GM23338 (cell line): ENCODE measurements at regions not wholly inside any gene's neighbourhood (a gene's known extent, or its start where the extent isn't known, plus 50 kb on each side); places are given as distances from the start of the nearest gene placed in this dataset.

ENCODE experiments used
- ATAC-seq: fragments of 200-7000 bp; cut with Tn5 transposase; 3 replicates; pipeline ENCODE4 v1.9.1; 2020
- DNase-seq: peaks from one replicate; pipeline ENCODE4 v3.0.0-alpha.2; 2015; ENCODE audit warnings: low spot score
- H2AFZ ChIP-seq: fragments of 200-600 bp; sonication (generic); 2 replicates; pipeline ENCODE4 v1.8.0; 2016; ENCODE audit warnings: antibody characterized with exemption, mild to moderate bottlenecking, moderate library complexity
- H3F3A ChIP-seq: fragments of 200-600 bp; sonication (generic); replicated peaks from 2 replicates; pipeline ENCODE4 v1.8.0; 2017; ENCODE audit warnings: antibody characterized with exemption, mixed run types, low read depth
- H3K27ac ChIP-seq: fragments of 200-600 bp; sonication (generic); 2 replicates; pipeline ENCODE4 v1.6.1; 2016; ENCODE audit warnings: low read depth
- H3K27me3 ChIP-seq: fragments of 200-600 bp; sonication (generic); 2 replicates; pipeline ENCODE4 v1.8.0; 2016; ENCODE audit warnings: mild to moderate bottlenecking, mixed run types, moderate library complexity; ENCODE audit not compliant: insufficient read depth
- H3K36me3 ChIP-seq: fragments of 200-600 bp; sonication (generic); 2 replicates; pipeline ENCODE4 v1.8.0; 2016; ENCODE audit warnings: mild to moderate bottlenecking; ENCODE audit not compliant: insufficient read depth
- H3K4me1 ChIP-seq: fragments of 200-600 bp; sonication (generic); 2 replicates; pipeline ENCODE4 v1.8.0; 2016; ENCODE audit warnings: mild to moderate bottlenecking, moderate library complexity; ENCODE audit not compliant: insufficient read depth
- H3K4me2 ChIP-seq: fragments of 200-600 bp; sonication (generic); 2 replicates; pipeline ENCODE4 v1.7.1; 2017; ENCODE audit warnings: mixed run types
- H3K4me3 ChIP-seq: fragments of 200-600 bp; sonication (generic); 2 replicates; pipeline ENCODE4 v1.6.1; 2016; ENCODE audit warnings: mixed run types
- H3K79me2 ChIP-seq: fragments of 200-600 bp; sonication (generic); replicated peaks from 2 replicates; pipeline ENCODE4 v1.8.0; 2017; ENCODE audit warnings: mild to moderate bottlenecking; ENCODE audit not compliant: insufficient read depth
- H3K9me2 ChIP-seq: fragments of 200-600 bp; sonication (generic); 2 replicates; pipeline ENCODE4 v1.8.0; 2017; ENCODE audit not compliant: insufficient read depth
- H4K20me1 ChIP-seq: fragments of 200-600 bp; sonication (generic); replicated peaks from 2 replicates; pipeline ENCODE4 v1.8.0; 2017; ENCODE audit warnings: mild to moderate bottlenecking; ENCODE audit not compliant: insufficient read depth
- H3K27ac Mint-ChIP-seq: 2 replicates; pipeline ENCODE4 v1.8.0; 2020; ENCODE audit warnings: inconsistent platforms, mild to moderate bottlenecking, moderate library complexity, mixed read lengths
- H3K27me3 Mint-ChIP-seq: 3 replicates; pipeline ENCODE4 v1.8.0; 2022; ENCODE audit warnings: low read depth, mild to moderate bottlenecking, moderate library complexity, mixed read lengths, inconsistent platforms; ENCODE audit not compliant: insufficient read depth, poor library complexity
- H3K36me3 Mint-ChIP-seq: 3 replicates; pipeline ENCODE4 v1.8.0; 2021; ENCODE audit warnings: low read depth, mild to moderate bottlenecking, inconsistent platforms, moderate library complexity, mixed read lengths
- H3K4me1 Mint-ChIP-seq: 3 replicates; pipeline ENCODE4 v1.8.0; 2020; ENCODE audit warnings: mild to moderate bottlenecking, inconsistent platforms, mixed read lengths
- H3K4me3 Mint-ChIP-seq: 3 replicates; pipeline ENCODE4 v1.8.0; 2021; ENCODE audit warnings: moderate library complexity, mild to moderate bottlenecking, inconsistent platforms, mixed read lengths
- H3K9me3 Mint-ChIP-seq: 3 replicates; pipeline ENCODE4 v1.8.0; 2020; ENCODE audit warnings: moderate library complexity, mild to moderate bottlenecking, inconsistent platforms, mixed read lengths
- CREB1 ChIP-seq: fragments of 250-450 bp; sonication (Bioruptor Pico); IDR thresholded peaks from 2 replicates; pipeline ENCODE4 v1.5.0; 2020; ENCODE audit warnings: low read depth, mild to moderate bottlenecking, moderate library complexity
- EZH2 ChIP-seq: fragments of 200-600 bp; sonication (generic); IDR thresholded peaks from one replicate; pipeline ENCODE4 v1.8.0; 2017; ENCODE audit warnings: antibody characterized with exemption, mild to moderate bottlenecking, low read depth; ENCODE audit not compliant: unreplicated experiment
- EZH2phosphoT487 ChIP-seq: fragments of 200-600 bp; sonication (generic); IDR thresholded peaks from one replicate; pipeline ENCODE4 v1.8.1; 2018; ENCODE audit warnings: antibody characterized with exemption; ENCODE audit not compliant: unreplicated experiment
- JUNB ChIP-seq: IDR thresholded peaks from one replicate; pipeline ENCODE4 v1.6.1; 2016; ENCODE audit warnings: antibody characterized with exemption; ENCODE audit not compliant: unreplicated experiment
- NANOG ChIP-seq: IDR thresholded peaks from 2 replicates; pipeline ENCODE4 v1.6.1; 2016; ENCODE audit warnings: antibody characterized with exemption, borderline replicate concordance
- POLR2AphosphoS5 ChIP-seq: IDR thresholded peaks from 2 replicates; pipeline ENCODE4 v1.6.1; 2016; ENCODE audit warnings: antibody characterized with exemption, low read depth
- STAT1 ChIP-seq: IDR thresholded peaks from one replicate; pipeline ENCODE4 v1.6.1; 2016; ENCODE audit warnings: antibody characterized with exemption; ENCODE audit not compliant: unreplicated experiment
- ZNF114 ChIP-seq: fragments of 250-450 bp; sonication (Bioruptor Pico); IDR thresholded peaks from 2 replicates; pipeline ENCODE4 v1.5.0; 2020; ENCODE audit warnings: mild to moderate bottlenecking, moderate library complexity
- ZNF331 ChIP-seq: fragments of 250-450 bp; sonication (Bioruptor Pico); IDR thresholded peaks from 2 replicates; pipeline ENCODE4 v1.5.0; 2020; ENCODE audit warnings: low read depth, mild to moderate bottlenecking, moderate library complexity
- TF ChIP-seq, protein P1 (sequence below): IDR thresholded peaks from 2 replicates; pipeline ENCODE4 v1.6.1; 2016; ENCODE audit warnings: antibody characterized with exemption
- TF ChIP-seq, protein P2 (sequence below): fragments of 250-450 bp; sonication (Bioruptor Pico); IDR thresholded peaks from 2 replicates; pipeline ENCODE4 v1.5.0; 2020; ENCODE audit warnings: mild to moderate bottlenecking, moderate library complexity
- TF ChIP-seq, protein P3 (sequence below): IDR thresholded peaks from one replicate; pipeline ENCODE4 v1.6.1; 2018; ENCODE audit warnings: antibody characterized with exemption; ENCODE audit not compliant: unreplicated experiment
- TF ChIP-seq, protein P4 (sequence below), 2 experiments: fragments of 200-600 bp in 1 of 2; sonication (generic) in 1 of 2; conservative IDR thresholded peaks; 2 replicates each; pipeline versions ENCODE4 v1.5.1 to v1.6.1; 2016 to 2017; ENCODE audit warnings: antibody characterized with exemption in 2 of 2, low read depth in 2 of 2, mild to moderate bottlenecking in 2 of 2, moderate library complexity in 1 of 2

DNA sequence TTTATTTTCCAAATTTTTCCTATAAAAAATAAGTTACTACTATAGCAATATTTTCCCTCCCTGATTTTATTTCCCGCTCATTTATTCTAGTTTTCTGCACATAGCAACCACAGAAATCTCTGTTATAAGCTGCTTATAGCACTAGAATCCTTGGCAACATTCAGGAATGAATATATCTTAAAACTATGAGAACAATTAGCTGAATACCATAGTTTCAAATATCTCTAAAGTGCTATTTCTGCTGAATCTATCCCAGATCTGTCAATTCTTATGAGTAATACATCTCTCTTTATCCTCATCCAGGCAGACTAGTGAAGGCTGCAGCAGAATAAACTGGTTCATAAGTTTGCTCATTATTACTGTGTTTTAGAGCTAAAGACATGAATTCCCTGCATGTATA, 622.9 kb upstream of the DIPK2B start:
- H3K79me2 ChIP-seq = peaks cover 100% of the 10 kb centered on the region
- no peak for DNase-seq
- H4K20me1 ChIP-seq = peaks cover 26% of the 10 kb centered on the region

More for the DNA sequence above, 622.9 kb upstream of the DIPK2B start:
- no peak overlapping the region for H3K27ac Mint-ChIP-seq
- no peak overlapping the region for H3K27ac ChIP-seq
- no peaks in the 10 kb centered on the region for H3K27me3 ChIP-seq
- H3K4me3 ChIP-seq = no peak overlapping the region
- no peak overlapping the region for H2AFZ ChIP-seq
- H3K4me2 ChIP-seq = no peak overlapping the region
- H3K4me1 ChIP-seq = no peaks in the 10 kb centered on the region; the same call in 1 of the 2 replicates
- no peak overlapping the region for H3K4me3 Mint-ChIP-seq
- H3F3A ChIP-seq = no peaks in the 10 kb centered on the region
- no peak for TF ChIP-seq NANOG
- TF ChIP-seq, protein P1, sequence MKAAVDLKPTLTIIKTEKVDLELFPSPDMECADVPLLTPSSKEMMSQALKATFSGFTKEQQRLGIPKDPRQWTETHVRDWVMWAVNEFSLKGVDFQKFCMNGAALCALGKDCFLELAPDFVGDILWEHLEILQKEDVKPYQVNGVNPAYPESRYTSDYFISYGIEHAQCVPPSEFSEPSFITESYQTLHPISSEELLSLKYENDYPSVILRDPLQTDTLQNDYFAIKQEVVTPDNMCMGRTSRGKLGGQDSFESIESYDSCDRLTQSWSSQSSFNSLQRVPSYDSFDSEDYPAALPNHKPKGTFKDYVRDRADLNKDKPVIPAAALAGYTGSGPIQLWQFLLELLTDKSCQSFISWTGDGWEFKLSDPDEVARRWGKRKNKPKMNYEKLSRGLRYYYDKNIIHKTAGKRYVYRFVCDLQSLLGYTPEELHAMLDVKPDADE = no peak
- TF ChIP-seq POLR2AphosphoS5 = no peak
- no peak for TF ChIP-seq JUNB
- TF ChIP-seq, protein P2, sequence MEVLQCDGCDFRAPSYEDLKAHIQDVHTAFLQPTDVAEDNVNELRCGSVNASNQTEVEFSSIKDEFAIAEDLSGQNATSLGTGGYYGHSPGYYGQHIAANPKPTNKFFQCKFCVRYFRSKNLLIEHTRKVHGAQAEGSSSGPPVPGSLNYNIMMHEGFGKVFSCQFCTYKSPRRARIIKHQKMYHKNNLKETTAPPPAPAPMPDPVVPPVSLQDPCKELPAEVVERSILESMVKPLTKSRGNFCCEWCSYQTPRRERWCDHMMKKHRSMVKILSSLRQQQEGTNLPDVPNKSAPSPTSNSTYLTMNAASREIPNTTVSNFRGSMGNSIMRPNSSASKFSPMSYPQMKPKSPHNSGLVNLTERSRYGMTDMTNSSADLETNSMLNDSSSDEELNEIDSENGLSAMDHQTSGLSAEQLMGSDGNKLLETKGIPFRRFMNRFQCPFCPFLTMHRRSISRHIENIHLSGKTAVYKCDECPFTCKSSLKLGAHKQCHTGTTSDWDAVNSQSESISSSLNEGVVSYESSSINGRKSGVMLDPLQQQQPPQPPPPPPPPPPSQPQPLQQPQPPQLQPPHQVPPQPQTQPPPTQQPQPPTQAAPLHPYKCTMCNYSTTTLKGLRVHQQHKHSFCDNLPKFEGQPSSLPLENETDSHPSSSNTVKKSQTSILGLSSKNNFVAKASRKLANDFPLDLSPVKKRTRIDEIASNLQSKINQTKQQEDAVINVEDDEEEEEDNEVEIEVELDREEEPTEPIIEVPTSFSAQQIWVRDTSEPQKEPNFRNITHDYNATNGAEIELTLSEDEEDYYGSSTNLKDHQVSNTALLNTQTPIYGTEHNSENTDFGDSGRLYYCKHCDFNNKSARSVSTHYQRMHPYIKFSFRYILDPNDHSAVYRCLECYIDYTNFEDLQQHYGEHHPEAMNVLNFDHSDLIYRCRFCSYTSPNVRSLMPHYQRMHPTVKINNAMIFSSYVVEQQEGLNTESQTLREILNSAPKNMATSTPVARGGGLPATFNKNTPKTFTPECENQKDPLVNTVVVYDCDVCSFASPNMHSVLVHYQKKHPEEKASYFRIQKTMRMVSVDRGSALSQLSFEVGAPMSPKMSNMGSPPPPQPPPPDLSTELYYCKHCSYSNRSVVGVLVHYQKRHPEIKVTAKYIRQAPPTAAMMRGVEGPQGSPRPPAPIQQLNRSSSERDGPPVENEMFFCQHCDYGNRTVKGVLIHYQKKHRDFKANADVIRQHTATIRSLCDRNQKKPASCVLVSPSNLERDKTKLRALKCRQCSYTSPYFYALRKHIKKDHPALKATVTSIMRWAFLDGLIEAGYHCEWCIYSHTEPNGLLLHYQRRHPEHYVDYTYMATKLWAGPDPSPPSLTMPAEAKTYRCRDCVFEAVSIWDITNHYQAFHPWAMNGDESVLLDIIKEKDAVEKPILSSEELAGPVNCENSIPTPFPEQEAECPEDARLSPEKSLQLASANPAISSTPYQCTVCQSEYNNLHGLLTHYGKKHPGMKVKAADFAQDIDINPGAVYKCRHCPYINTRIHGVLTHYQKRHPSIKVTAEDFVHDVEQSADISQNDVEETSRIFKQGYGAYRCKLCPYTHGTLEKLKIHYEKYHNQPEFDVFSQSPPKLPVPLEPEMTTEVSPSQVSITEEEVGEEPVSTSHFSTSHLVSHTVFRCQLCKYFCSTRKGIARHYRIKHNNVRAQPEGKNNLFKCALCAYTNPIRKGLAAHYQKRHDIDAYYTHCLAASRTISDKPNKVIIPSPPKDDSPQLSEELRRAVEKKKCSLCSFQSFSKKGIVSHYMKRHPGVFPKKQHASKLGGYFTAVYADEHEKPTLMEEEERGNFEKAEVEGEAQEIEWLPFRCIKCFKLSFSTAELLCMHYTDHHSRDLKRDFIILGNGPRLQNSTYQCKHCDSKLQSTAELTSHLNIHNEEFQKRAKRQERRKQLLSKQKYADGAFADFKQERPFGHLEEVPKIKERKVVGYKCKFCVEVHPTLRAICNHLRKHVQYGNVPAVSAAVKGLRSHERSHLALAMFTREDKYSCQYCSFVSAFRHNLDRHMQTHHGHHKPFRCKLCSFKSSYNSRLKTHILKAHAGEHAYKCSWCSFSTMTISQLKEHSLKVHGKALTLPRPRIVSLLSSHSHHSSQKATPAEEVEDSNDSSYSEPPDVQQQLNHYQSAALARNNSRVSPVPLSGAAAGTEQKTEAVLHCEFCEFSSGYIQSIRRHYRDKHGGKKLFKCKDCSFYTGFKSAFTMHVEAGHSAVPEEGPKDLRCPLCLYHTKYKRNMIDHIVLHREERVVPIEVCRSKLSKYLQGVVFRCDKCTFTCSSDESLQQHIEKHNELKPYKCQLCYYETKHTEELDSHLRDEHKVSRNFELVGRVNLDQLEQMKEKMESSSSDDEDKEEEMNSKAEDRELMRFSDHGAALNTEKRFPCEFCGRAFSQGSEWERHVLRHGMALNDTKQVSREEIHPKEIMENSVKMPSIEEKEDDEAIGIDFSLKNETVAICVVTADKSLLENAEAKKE (CRISPR knock-in tag) = no peak
- no peak for TF ChIP-seq ZNF331 (CRISPR knock-in tag)
- no peak for TF ChIP-seq STAT1
- TF ChIP-seq CREB1 (CRISPR knock-in tag) = no peak
- TF ChIP-seq, protein P3, sequence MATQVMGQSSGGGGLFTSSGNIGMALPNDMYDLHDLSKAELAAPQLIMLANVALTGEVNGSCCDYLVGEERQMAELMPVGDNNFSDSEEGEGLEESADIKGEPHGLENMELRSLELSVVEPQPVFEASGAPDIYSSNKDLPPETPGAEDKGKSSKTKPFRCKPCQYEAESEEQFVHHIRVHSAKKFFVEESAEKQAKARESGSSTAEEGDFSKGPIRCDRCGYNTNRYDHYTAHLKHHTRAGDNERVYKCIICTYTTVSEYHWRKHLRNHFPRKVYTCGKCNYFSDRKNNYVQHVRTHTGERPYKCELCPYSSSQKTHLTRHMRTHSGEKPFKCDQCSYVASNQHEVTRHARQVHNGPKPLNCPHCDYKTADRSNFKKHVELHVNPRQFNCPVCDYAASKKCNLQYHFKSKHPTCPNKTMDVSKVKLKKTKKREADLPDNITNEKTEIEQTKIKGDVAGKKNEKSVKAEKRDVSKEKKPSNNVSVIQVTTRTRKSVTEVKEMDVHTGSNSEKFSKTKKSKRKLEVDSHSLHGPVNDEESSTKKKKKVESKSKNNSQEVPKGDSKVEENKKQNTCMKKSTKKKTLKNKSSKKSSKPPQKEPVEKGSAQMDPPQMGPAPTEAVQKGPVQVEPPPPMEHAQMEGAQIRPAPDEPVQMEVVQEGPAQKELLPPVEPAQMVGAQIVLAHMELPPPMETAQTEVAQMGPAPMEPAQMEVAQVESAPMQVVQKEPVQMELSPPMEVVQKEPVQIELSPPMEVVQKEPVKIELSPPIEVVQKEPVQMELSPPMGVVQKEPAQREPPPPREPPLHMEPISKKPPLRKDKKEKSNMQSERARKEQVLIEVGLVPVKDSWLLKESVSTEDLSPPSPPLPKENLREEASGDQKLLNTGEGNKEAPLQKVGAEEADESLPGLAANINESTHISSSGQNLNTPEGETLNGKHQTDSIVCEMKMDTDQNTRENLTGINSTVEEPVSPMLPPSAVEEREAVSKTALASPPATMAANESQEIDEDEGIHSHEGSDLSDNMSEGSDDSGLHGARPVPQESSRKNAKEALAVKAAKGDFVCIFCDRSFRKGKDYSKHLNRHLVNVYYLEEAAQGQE = no peak
- TF ChIP-seq EZH2 = no peak
- TF ChIP-seq, protein P4, sequence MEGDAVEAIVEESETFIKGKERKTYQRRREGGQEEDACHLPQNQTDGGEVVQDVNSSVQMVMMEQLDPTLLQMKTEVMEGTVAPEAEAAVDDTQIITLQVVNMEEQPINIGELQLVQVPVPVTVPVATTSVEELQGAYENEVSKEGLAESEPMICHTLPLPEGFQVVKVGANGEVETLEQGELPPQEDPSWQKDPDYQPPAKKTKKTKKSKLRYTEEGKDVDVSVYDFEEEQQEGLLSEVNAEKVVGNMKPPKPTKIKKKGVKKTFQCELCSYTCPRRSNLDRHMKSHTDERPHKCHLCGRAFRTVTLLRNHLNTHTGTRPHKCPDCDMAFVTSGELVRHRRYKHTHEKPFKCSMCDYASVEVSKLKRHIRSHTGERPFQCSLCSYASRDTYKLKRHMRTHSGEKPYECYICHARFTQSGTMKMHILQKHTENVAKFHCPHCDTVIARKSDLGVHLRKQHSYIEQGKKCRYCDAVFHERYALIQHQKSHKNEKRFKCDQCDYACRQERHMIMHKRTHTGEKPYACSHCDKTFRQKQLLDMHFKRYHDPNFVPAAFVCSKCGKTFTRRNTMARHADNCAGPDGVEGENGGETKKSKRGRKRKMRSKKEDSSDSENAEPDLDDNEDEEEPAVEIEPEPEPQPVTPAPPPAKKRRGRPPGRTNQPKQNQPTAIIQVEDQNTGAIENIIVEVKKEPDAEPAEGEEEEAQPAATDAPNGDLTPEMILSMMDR (conservative IDR thresholded peaks at IDR 0.05; ENCODE audit: low read depth in 2 of 2) = no peak
- TF ChIP-seq EZH2phosphoT487 = no peak
- no peak for TF ChIP-seq ZNF114 (CRISPR knock-in tag)
- peaks cover 79% of the 10 kb centered on the region for H3K36me3 Mint-ChIP-seq
- H3K36me3 ChIP-seq = 0 out of 2 replicates have a peak, but pooled peaks cover 8% of the 10 kb centered on the region
- H3K4me1 Mint-ChIP-seq = peaks cover 2% of the 10 kb centered on the region; the same call in 1 of the 3 replicates
- no peaks in the 10 kb centered on the region for H3K9me2 ChIP-seq
- no peak for ATAC-seq
- no peaks in the 10 kb centered on the region for H3K27me3 Mint-ChIP-seq
- H3K9me3 Mint-ChIP-seq = peaks cover 2% of the 10 kb centered on the region; the same call in 1 of the 3 replicates
